SK-N-SH treated with all-trans-retinoic acid at 6 μM for 48 hours (cell line): ENCODE measurements at regions not wholly inside any gene's neighbourhood (a gene's known extent, or its start where the extent isn't known, plus 50 kb on each side); places are given as distances from the start of the nearest gene placed in this dataset.

Experiments
- ATAC-seq: fragments of 200-7000 bp; cut with Tn5 transposase; 3 replicates; pipeline ENCODE4 v1.9.1; 2020; ENCODE audit warnings: mild to moderate bottlenecking, moderate library complexity
- ARNTL ChIP-seq: fragments of 450-650 bp; formaldehyde crosslinking; IDR thresholded peaks from 2 replicates; pipeline ENCODE4 v1.5.0; 2020; ENCODE audit warnings: low read depth, mild to moderate bottlenecking, moderate library complexity, borderline replicate concordance
- CSDC2 ChIP-seq: fragments of 250-450 bp; sonication (Bioruptor Pico); IDR thresholded peaks from 2 replicates; pipeline ENCODE4 v1.5.0; 2020; ENCODE audit warnings: mild to moderate bottlenecking, moderate library complexity
- ESRRG ChIP-seq: fragments of 250-450 bp; sonication (Bioruptor Pico); IDR thresholded peaks from 2 replicates; pipeline ENCODE4 v1.6.1; 2021; ENCODE audit warnings: mild to moderate bottlenecking
- OSR1 ChIP-seq: fragments of 250-450 bp; sonication (Bioruptor Pico); IDR thresholded peaks from 2 replicates; pipeline ENCODE4 v1.8.0; 2022; ENCODE audit warnings: moderate library complexity, mild to moderate bottlenecking, inconsistent platforms
- PPARA ChIP-seq: fragments of 250-450 bp; sonication (Bioruptor Pico); IDR thresholded peaks from 2 replicates; pipeline ENCODE4 v1.5.0; 2020; ENCODE audit warnings: mild to moderate bottlenecking, borderline replicate concordance
- RARB ChIP-seq: fragments of 250-450 bp; sonication (Bioruptor Pico); IDR thresholded peaks from 2 replicates; pipeline ENCODE4 v1.8.0; 2021; ENCODE audit warnings: mild to moderate bottlenecking, moderate library complexity
- SNAI2 ChIP-seq: fragments of 250-450 bp; sonication (Bioruptor Pico); IDR thresholded peaks from 2 replicates; pipeline ENCODE4 v1.5.0; 2020; ENCODE audit warnings: mild to moderate bottlenecking, moderate library complexity
- TOX ChIP-seq: fragments of 250-450 bp; sonication (Bioruptor Pico); IDR thresholded peaks from 2 replicates; pipeline ENCODE4 v1.8.0; 2021; ENCODE audit warnings: mild to moderate bottlenecking, moderate library complexity, borderline replicate concordance
- TSHZ2 ChIP-seq: fragments of 250-450 bp; sonication (Bioruptor Pico); IDR thresholded peaks from 2 replicates; pipeline ENCODE4 v1.5.0; 2020; ENCODE audit warnings: mild to moderate bottlenecking, moderate library complexity
- ZC3H10 ChIP-seq: fragments of 250-450 bp; sonication (Bioruptor Pico); IDR thresholded peaks from 2 replicates; pipeline ENCODE4 v1.5.1; 2021; ENCODE audit warnings: mild to moderate bottlenecking, moderate library complexity
- ZFP3 ChIP-seq: fragments of 250-450 bp; sonication (Bioruptor Pico); IDR thresholded peaks from 2 replicates; pipeline ENCODE4 v1.5.0; 2020; ENCODE audit warnings: mild to moderate bottlenecking, moderate library complexity
- ZFP30 ChIP-seq: fragments of 450-650 bp; formaldehyde crosslinking; IDR thresholded peaks from 2 replicates; pipeline ENCODE4 v1.5.0; 2022; ENCODE audit warnings: mild to moderate bottlenecking, moderate library complexity
- ZNF565 ChIP-seq: fragments of 450-650 bp; formaldehyde crosslinking; conservative IDR thresholded peaks from 2 replicates; pipeline ENCODE4 v1.5.0; 2020; ENCODE audit warnings: low read depth, mild to moderate bottlenecking, moderate library complexity
- ZNF70 ChIP-seq: fragments of 450-650 bp; formaldehyde crosslinking; IDR thresholded peaks from 2 replicates; pipeline ENCODE4 v1.5.0; 2020; ENCODE audit warnings: mild to moderate bottlenecking, moderate library complexity
- TF ChIP-seq, protein P1 (sequence below): fragments of 250-450 bp; sonication (Bioruptor Pico); IDR thresholded peaks from 2 replicates; pipeline ENCODE4 v1.5.1; 2021; ENCODE audit warnings: mild to moderate bottlenecking, moderate library complexity
- TF ChIP-seq, protein P2 (sequence below): fragments of 250-450 bp; sonication (Bioruptor Pico); IDR thresholded peaks from 2 replicates; pipeline ENCODE4 v1.8.0; 2021; ENCODE audit warnings: low read depth, mild to moderate bottlenecking, moderate library complexity, borderline replicate concordance
- TF ChIP-seq, protein P3 (sequence below): fragments of 250-450 bp; sonication (Bioruptor Pico); IDR thresholded peaks from 2 replicates; pipeline ENCODE4 v1.8.0; 2020; ENCODE audit warnings: mild to moderate bottlenecking, moderate library complexity, borderline replicate concordance
- TF ChIP-seq, protein P4 (sequence below): fragments of 250-450 bp; sonication (Bioruptor Pico); IDR thresholded peaks from 2 replicates; pipeline ENCODE4 v1.5.1; 2020; ENCODE audit warnings: low read depth, mild to moderate bottlenecking, moderate library complexity

DNA sequence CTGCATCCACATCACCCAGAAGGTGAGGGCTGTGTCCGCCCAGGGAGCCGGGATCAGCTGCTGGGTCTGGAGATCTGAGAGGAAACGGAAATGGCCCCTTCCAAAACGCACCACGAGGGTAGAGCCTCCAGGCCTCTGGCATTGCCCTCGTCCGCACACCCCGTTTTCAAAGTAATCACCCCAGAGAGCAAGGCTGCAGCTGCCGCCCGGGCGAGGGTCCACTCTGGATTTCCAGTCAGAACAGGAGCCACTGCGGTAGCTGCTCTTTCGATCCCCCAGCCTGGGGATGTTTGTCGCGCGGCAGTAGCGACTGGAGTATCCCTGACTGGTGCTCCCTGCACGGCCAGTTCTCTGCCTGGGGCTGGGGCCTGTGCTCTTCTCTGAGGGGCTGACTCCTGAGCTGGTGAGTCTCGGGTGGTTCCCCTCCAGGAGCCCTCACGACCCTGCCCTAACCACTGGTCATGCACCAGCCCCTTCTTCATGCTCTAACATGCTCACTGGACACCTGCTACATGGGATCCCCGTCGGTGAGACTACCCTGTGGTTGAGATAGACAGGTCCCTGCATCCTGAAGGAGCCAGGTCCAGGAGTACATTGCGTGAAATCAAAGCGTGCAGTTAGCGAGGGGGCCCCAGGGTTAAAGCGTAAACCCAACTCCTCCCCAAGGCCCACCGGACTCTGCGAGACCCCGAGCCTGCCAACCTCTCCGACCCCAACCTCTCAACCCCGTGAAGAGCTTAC, 99.2 kb downstream of the FOXL3 start:
- TF ChIP-seq, protein P1, sequence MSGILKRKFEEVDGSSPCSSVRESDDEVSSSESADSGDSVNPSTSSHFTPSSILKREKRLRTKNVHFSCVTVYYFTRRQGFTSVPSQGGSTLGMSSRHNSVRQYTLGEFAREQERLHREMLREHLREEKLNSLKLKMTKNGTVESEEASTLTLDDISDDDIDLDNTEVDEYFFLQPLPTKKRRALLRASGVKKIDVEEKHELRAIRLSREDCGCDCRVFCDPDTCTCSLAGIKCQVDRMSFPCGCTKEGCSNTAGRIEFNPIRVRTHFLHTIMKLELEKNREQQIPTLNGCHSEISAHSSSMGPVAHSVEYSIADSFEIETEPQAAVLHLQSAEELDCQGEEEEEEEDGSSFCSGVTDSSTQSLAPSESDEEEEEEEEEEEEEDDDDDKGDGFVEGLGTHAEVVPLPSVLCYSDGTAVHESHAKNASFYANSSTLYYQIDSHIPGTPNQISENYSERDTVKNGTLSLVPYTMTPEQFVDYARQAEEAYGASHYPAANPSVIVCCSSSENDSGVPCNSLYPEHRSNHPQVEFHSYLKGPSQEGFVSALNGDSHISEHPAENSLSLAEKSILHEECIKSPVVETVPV = no peak
- TF ChIP-seq RARB (CRISPR knock-in tag) = no peak
- no peak for ATAC-seq

- TF ChIP-seq ZFP3 = no peak
- TF ChIP-seq, protein P1 = no peak
- TF ChIP-seq, protein P2, sequence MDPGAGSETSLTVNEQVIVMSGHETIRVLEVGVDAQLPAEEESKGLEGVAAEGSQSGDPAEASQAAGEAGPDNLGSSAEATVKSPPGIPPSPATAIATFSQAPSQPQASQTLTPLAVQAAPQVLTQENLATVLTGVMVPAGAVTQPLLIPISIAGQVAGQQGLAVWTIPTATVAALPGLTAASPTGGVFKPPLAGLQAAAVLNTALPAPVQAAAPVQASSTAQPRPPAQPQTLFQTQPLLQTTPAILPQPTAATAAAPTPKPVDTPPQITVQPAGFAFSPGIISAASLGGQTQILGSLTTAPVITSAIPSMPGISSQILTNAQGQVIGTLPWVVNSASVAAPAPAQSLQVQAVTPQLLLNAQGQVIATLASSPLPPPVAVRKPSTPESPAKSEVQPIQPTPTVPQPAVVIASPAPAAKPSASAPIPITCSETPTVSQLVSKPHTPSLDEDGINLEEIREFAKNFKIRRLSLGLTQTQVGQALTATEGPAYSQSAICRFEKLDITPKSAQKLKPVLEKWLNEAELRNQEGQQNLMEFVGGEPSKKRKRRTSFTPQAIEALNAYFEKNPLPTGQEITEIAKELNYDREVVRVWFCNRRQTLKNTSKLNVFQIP = no peak
- ATAC-seq = no peak
Observed at GRCh38 chr7:389911-390601, 100.1 kb downstream of the FOXL3 start.

- no peak; the same call in 2 of the 3 replicates for ATAC-seq
- TF ChIP-seq SNAI2 = no peak
- no peak for TF ChIP-seq TOX (CRISPR knock-in tag)
- TF ChIP-seq, protein P3, sequence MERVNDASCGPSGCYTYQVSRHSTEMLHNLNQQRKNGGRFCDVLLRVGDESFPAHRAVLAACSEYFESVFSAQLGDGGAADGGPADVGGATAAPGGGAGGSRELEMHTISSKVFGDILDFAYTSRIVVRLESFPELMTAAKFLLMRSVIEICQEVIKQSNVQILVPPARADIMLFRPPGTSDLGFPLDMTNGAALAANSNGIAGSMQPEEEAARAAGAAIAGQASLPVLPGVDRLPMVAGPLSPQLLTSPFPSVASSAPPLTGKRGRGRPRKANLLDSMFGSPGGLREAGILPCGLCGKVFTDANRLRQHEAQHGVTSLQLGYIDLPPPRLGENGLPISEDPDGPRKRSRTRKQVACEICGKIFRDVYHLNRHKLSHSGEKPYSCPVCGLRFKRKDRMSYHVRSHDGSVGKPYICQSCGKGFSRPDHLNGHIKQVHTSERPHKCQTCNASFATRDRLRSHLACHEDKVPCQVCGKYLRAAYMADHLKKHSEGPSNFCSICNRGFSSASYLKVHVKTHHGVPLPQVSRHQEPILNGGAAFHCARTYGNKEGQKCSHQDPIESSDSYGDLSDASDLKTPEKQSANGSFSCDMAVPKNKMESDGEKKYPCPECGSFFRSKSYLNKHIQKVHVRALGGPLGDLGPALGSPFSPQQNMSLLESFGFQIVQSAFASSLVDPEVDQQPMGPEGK (CRISPR knock-in tag) = no peak
- TF ChIP-seq RARB (CRISPR knock-in tag) = no peak
- TF ChIP-seq PPARA (CRISPR knock-in tag) = no peak
- TF ChIP-seq ARNTL = no peak
- TF ChIP-seq ZNF565 (CRISPR knock-in tag) = no peak
- no peak for TF ChIP-seq ESRRG
- no peak for TF ChIP-seq TSHZ2
- TF ChIP-seq ZFP30 (CRISPR knock-in tag) = no peak
- no peak for TF ChIP-seq ZNF70 (CRISPR knock-in tag)
- no peak for TF ChIP-seq CSDC2
Observed at GRCh38 chr7:390761-391410, 100.9 kb downstream of the FOXL3 start.

DNA sequence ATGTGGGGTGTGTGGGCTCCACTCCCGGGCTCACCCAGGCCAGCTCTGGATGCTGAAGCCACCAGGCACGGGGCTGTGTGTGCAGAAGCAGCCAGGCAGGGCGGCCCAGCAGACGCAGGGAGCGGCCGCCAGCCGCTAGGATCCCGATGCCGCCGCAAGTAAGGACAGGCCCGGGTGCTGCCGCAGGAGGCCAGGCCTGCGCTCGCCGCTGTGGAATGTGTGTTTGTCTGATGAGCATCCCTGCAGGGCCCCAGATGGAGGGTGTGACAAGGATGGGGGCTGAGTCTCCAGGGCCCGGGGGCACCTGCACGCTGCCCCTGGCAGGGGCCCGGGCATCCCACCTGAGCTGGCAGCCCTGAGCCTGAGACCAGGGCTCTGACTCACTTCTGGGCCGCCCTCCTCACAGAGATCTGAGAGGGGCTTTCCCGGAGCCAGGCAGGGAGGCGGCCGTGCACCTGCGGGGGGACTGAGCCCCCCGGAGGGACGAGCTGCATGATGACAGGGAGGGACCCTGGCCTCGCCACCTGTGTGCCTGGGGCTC, 101.5 kb downstream of the FOXL3 start:
- no peak; the same call in 2 of the 3 replicates for ATAC-seq
- TF ChIP-seq, protein P4, sequence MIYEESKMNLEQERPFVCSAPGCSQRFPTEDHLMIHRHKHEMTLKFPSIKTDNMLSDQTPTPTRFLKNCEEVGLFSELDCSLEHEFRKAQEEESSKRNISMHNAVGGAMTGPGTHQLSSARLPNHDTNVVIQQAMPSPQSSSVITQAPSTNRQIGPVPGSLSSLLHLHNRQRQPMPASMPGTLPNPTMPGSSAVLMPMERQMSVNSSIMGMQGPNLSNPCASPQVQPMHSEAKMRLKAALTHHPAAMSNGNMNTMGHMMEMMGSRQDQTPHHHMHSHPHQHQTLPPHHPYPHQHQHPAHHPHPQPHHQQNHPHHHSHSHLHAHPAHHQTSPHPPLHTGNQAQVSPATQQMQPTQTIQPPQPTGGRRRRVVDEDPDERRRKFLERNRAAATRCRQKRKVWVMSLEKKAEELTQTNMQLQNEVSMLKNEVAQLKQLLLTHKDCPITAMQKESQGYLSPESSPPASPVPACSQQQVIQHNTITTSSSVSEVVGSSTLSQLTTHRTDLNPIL (CRISPR knock-in tag) = no peak
- TF ChIP-seq, protein P1 = no peak
- TF ChIP-seq, protein P3 (CRISPR knock-in tag) = no peak
- no peak for TF ChIP-seq OSR1
- TF ChIP-seq ZFP30 (CRISPR knock-in tag) = no peak
- TF ChIP-seq ZC3H10 (CRISPR knock-in tag) = no peak
